ENCODE measurements at regions not wholly inside any gene's neighbourhood (a gene's known extent, or its start where the extent isn't known, plus 50 kb on each side); places are given as distances from the start of the nearest gene placed in this dataset.
A peak's percentile ranks its signal among the peaks of the same experiment; 100 is the strongest.

DNA sequence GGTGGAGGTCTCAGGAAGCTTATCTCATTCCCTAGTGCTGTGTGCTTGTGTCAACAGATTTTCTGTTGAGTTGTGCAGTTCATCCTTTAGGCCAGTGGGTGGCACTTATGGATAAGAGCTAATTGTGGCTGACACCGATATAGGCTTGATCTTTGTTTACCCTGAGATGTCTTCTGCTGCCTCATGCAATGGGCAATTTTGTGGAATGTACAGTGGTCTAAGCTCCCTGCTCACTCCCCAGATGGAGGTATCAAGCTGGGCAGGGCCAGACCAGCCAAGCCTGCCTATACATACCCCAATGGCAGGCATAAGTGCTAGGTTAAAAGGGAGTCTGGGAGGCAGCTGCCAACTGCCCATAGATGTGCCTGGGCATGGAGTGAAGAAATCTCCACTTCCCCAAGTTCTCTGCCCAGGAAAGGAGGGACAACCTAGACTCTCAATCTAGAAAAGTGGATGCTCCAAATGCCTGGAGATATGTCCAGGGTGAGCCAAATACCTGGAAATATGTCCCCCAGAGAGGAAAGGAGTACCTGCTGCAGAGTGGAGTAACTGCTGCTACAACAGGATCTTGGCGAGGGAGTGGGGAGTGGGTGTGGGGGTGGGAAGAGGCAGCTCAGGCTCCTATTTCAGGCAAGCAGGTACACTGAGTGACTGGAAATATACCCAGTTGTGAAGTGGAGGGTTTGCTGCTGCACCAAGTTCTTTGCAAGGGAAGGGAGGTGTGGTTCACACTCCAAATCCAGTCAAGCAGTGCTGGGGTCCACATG, 53.2 kb upstream of the ARG1 start:
- Histone ChIP-seq H3K4me2 (ENCODE audit: low read length) (0 out of 2 replicates have a peak overlapping the region, but pooled peaks have one; percentile 27), H3K27me3 (ENCODE audit: low read depth, low read length) (no peaks in the 10 kb centered on the region), H3K36me3 (replicated peaks; ENCODE audit: low read depth, low read length) (no peaks in the 10 kb centered on the region), H3K4me1 (ENCODE audit: low read length) (no peaks in the 10 kb centered on the region), H3K4me3 (ENCODE audit: low read length) (no peak overlapping the region), H2AFZ (ENCODE audit: low read depth, low read length) (peak overlapping the region; percentile 33; the same call in 1 of the 2 replicates), H3K79me2 (ENCODE audit: low read length) (no peaks in the 10 kb centered on the region), H4K20me1 (ENCODE audit: insufficient read depth, low read length) (no peaks in the 10 kb centered on the region), H3K9ac (ENCODE audit: low read length) (no peak overlapping the region), H3K9me3 (ENCODE audit: insufficient read depth, low read length) (no peaks in the 10 kb centered on the region), H3K27ac (ENCODE audit: low read length) (no peak overlapping the region)
- TF ChIP-seq, protein P1, sequence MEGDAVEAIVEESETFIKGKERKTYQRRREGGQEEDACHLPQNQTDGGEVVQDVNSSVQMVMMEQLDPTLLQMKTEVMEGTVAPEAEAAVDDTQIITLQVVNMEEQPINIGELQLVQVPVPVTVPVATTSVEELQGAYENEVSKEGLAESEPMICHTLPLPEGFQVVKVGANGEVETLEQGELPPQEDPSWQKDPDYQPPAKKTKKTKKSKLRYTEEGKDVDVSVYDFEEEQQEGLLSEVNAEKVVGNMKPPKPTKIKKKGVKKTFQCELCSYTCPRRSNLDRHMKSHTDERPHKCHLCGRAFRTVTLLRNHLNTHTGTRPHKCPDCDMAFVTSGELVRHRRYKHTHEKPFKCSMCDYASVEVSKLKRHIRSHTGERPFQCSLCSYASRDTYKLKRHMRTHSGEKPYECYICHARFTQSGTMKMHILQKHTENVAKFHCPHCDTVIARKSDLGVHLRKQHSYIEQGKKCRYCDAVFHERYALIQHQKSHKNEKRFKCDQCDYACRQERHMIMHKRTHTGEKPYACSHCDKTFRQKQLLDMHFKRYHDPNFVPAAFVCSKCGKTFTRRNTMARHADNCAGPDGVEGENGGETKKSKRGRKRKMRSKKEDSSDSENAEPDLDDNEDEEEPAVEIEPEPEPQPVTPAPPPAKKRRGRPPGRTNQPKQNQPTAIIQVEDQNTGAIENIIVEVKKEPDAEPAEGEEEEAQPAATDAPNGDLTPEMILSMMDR (IDR thresholded peaks at IDR 0.05; ENCODE audit: low read depth, low read length) = peak; percentile 52
- TF ChIP-seq EZH2phosphoT487 (IDR thresholded peaks at IDR 0.05; ENCODE audit: low read depth) = no peak
